ENCODE measurements at regions not wholly inside any gene's neighbourhood (a gene's known extent, or its start where the extent isn't known, plus 50 kb on each side); places are given as distances from the start of the nearest gene placed in this dataset.

DNA sequence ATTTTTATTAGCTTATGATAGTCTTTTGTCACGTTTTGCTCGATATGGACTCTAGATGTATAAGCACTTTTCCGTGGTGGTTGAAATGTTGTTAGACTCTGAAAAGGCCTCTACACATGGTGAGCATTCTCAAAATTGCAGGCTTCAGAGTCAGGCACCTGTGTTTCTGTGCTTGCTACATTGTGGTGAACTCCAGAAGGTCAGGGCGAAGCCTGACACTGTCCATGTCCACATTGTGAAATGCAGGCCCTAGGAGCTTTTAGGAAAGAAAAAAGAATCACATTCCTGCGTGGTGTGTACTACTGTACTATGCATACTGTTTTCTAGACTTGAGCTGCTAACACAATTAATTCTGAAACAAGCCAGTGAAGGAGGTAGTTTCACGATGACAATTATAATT, 86.3 kb downstream of the HS3ST1 start:
- CTCF ChIA-PET = interaction anchor here (1.0 to 1.1 kb wide), 2 partner anchors 53 to 62 kb away, joined by 3 read pairs; no protein-coding TSS in a partner anchor
- no peak for TF ChIP-seq CTCF (IDR thresholded peaks at IDR 0.05; ENCODE audit: control extremely low read depth, extremely low read depth, low read depth, missing control alignments)
- no peak for DNase-seq (ENCODE audit: extremely low spot score)
- POLR2A ChIA-PET = no interaction called here

- TF ChIP-seq CTCF (IDR thresholded peaks at IDR 0.05; ENCODE audit: control extremely low read depth, extremely low read depth, low read depth, missing control alignments) = no peak
- POLR2A ChIA-PET = no interaction called here
- CTCF ChIA-PET = interaction anchor here (1.0 to 1.1 kb wide), 2 partner anchors 52 to 63 kb away, joined by 3 read pairs; no protein-coding TSS in a partner anchor
- no peak for DNase-seq (ENCODE audit: extremely low spot score)
These were observed 87.2 kb downstream of the HS3ST1 start for GRCh38 chr4:11341337-11342043.

GRCh38 chr4:11338956-11339782, 89.5 kb downstream of the HS3ST1 start:
- no peak for DNase-seq (ENCODE audit: extremely low spot score)
- POLR2A ChIA-PET = no interaction called here
- TF ChIP-seq CTCF (IDR thresholded peaks at IDR 0.05; ENCODE audit: control extremely low read depth, extremely low read depth, low read depth, missing control alignments) = no peak
- CTCF ChIA-PET = interaction anchor here (1.7 kb wide), 1 partner anchor 9 kb away, joined by 5 read pairs; no protein-coding TSS in a partner anchor

DNA sequence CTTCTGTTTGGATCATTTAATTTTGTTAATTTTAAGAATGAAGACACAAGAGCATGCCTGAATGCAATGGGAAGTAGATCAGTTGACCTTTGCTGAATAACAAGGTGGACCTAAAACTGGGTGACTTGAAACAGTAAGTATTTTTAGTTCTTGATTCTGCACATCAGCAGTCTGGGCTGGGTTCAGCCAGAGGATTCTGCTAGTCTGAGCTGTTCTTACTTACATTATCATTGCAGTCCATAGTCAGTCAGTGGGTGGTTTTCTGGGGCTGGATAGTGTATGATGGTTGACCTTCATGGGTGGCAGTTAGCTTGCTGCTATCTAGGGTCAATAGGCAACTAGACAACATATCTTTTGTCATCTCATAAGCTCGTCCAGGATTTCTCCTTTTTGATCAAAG, 91.4 kb downstream of the HS3ST1 start:
- CTCF ChIA-PET = interaction anchor here (0.8 to 1.4 kb wide), 2 partner anchors 36 to 204 kb away, joined by 3 read pairs; no protein-coding TSS in a partner anchor
- no peak for DNase-seq (ENCODE audit: extremely low spot score)
- no peak for TF ChIP-seq CTCF (IDR thresholded peaks at IDR 0.05; ENCODE audit: control extremely low read depth, extremely low read depth, low read depth, missing control alignments)
- POLR2A ChIA-PET = no interaction called here

DNA sequence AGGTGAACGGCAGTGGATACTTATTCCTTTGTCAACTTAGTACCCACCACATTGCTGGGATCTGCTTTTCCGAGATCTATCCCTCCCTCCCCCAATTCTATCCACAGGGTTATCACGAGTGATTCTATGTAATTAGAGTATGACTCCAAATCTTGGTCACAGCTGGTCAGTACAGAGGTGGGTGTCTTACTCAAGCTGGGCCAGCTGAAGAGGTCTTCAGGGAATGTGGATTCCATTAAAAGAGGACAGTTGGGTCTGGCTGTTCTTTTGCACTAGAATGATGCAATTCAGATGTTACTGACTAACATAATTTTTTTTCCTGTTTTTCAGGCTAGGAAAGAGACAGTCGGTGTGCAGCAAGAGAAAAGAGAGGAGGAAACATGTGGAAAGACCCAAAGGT, 92.3 kb downstream of the HS3ST1 start:
- POLR2A ChIA-PET = no interaction called here
- no peak for DNase-seq (ENCODE audit: extremely low spot score)
- no peak for TF ChIP-seq CTCF (IDR thresholded peaks at IDR 0.05; ENCODE audit: control extremely low read depth, extremely low read depth, low read depth, missing control alignments)
- CTCF ChIA-PET = interaction anchor here (1.4 kb wide), 1 partner anchor 35 kb away, joined by 3 read pairs; no protein-coding TSS in a partner anchor

- CTCF ChIA-PET = interaction anchor here (0.7 kb wide), 1 partner anchor 12 kb away, joined by 3 read pairs; no protein-coding TSS in a partner anchor
- POLR2A ChIA-PET = no interaction called here
- TF ChIP-seq CTCF (IDR thresholded peaks at IDR 0.05; ENCODE audit: control extremely low read depth, extremely low read depth, low read depth, missing control alignments) = no peak
- DNase-seq (ENCODE audit: extremely low spot score) = no peak
These were observed 93.8 kb downstream of the HS3ST1 start for GRCh38 chr4:11334887-11335286.
